GM23248 (cell line): ENCODE measurements at regions not wholly inside any gene's neighbourhood (a gene's known extent, or its start where the extent isn't known, plus 50 kb on each side); places are given as distances from the start of the nearest gene placed in this dataset.

Experiments used
- DNase-seq: peaks from one replicate; pipeline ENCODE4 v3.0.0-alpha.2; 2015
- H2AFZ ChIP-seq: fragments of 200-600 bp; sonication (generic); 2 replicates; pipeline ENCODE4 v1.6.1; 2016; ENCODE audit warnings: antibody characterized with exemption
- H3F3A ChIP-seq: fragments of 200-600 bp; sonication (generic); 2 replicates; pipeline ENCODE4 v1.6.1; 2016; ENCODE audit warnings: mild to moderate bottlenecking, antibody characterized with exemption, mixed run types; ENCODE audit not compliant: insufficient read depth
- H3K27ac ChIP-seq: fragments of 200-600 bp; sonication (generic); 2 replicates; pipeline ENCODE4 v1.5.1; 2016; ENCODE audit warnings: mild to moderate bottlenecking
- H3K27me3 ChIP-seq: fragments of 200-600 bp; sonication (generic); replicated peaks from 2 replicates; pipeline ENCODE4 v1.6.1; 2016; ENCODE audit warnings: mild to moderate bottlenecking; ENCODE audit not compliant: insufficient read depth
- H3K36me3 ChIP-seq: fragments of 200-600 bp; sonication (generic); 2 replicates; pipeline ENCODE4 v1.6.1; 2016; ENCODE audit warnings: low read depth, mild to moderate bottlenecking
- H3K4me1 ChIP-seq: fragments of 200-600 bp; sonication (generic); 2 replicates; pipeline ENCODE4 v1.6.1; 2016; ENCODE audit warnings: mild to moderate bottlenecking; ENCODE audit not compliant: insufficient read depth
- H3K4me2 ChIP-seq: fragments of 200-600 bp; sonication (generic); one replicate; pipeline ENCODE4 v1.6.1; 2016; ENCODE audit warnings: mild to moderate bottlenecking; ENCODE audit not compliant: unreplicated experiment
- H3K4me3 ChIP-seq: fragments of 200-600 bp; sonication (generic); 2 replicates; pipeline ENCODE4 v1.5.1; 2016; ENCODE audit warnings: mild to moderate bottlenecking
- H3K79me2 ChIP-seq: fragments of 200-600 bp; sonication (generic); 2 replicates; pipeline ENCODE4 v1.6.1; 2016; ENCODE audit warnings: mild to moderate bottlenecking; ENCODE audit not compliant: insufficient read depth
- H3K9ac ChIP-seq: fragments of 200-600 bp; sonication (generic); 2 replicates; pipeline ENCODE4 v1.6.1; 2016; ENCODE audit warnings: mild to moderate bottlenecking
- H3K9me2 ChIP-seq: fragments of 200-600 bp; sonication (generic); 2 replicates; pipeline ENCODE4 v1.6.1; 2016; ENCODE audit warnings: mixed run types, mild to moderate bottlenecking, moderate library complexity; ENCODE audit not compliant: insufficient read depth
- H3K9me3 ChIP-seq: fragments of 200-600 bp; sonication (generic); one replicate; pipeline ENCODE4 v1.6.1; 2017; ENCODE audit warnings: low read depth
- H4K20me1 ChIP-seq: fragments of 200-600 bp; sonication (generic); 2 replicates; pipeline ENCODE4 v1.6.0; 2016; ENCODE audit not compliant: insufficient read depth
- EZH2 ChIP-seq: fragments of 200-600 bp; sonication (generic); IDR thresholded peaks from 2 replicates; pipeline ENCODE4 v1.6.1; 2018; ENCODE audit warnings: antibody characterized with exemption, mild to moderate bottlenecking; ENCODE audit not compliant: insufficient read depth, poor library complexity, severe bottlenecking
- EZH2phosphoT487 ChIP-seq: fragments of 200-600 bp; sonication (generic); IDR thresholded peaks from 2 replicates; pipeline ENCODE4 v1.6.1; 2018; ENCODE audit warnings: antibody characterized with exemption, moderate library complexity, mild to moderate bottlenecking, low read depth; ENCODE audit not compliant: insufficient read depth
- WGBS, 2 experiments: methylation state at CpG; one replicate each; pipeline ENCODE4 v1.1.6; 2015 to 2017; ENCODE audit warnings: low lambda C conversion rate in 2 of 2, low coverage in 1 of 2; ENCODE audit errors: missing lambda C conversion rate in 2 of 2; 5-methylcytosine and 5-hydroxymethylcytosine counted together
- in situ Hi-C: fragments of 300-500 bp; cut with MboI; formaldehyde crosslinking; loops from 2 replicates; pipeline ENCODE4 v1.15.0; 2020

DNA sequence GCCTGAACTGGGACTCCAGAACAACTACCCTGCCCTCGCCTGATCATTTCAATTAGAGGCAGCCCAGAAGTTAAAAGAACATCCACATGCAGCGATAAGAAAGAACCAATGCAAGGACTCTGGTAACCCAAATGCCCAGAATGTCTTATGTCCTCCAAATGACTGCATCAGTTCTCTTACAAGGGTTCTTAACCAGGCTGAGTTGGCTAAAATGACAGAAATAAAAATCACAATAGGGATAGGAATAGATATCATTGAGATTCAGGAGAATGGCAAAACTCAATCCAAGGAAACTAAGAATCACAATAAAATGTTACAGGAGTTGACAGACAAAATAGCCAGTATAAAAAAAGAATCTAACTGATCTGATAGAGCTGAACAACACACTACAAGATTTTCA, 80.1 kb upstream of the PTGFR start:
- in situ Hi-C loops = no loop called here
- H3K27ac ChIP-seq = no peak overlapping the region
- H3K4me3 ChIP-seq = no peak overlapping the region
- no peaks in the 10 kb centered on the region for H3K27me3 ChIP-seq
- no peak for TF ChIP-seq EZH2
- TF ChIP-seq EZH2phosphoT487 = no peak
- H2AFZ ChIP-seq = no peak overlapping the region
- H3K9me3 ChIP-seq = peaks cover 3% of the 10 kb centered on the region
- H3F3A ChIP-seq = no peaks in the 10 kb centered on the region
- no peaks in the 10 kb centered on the region for H3K79me2 ChIP-seq
- peaks cover 6% of the 10 kb centered on the region; the same call in 1 of the 2 replicates for H3K4me1 ChIP-seq
- 86 to 89% methylated on average over 2 of the region's 2 CpGs for WGBS, 2 experiments
- H4K20me1 ChIP-seq = no peaks in the 10 kb centered on the region
- no peak for DNase-seq
- no peak overlapping the region for H3K4me2 ChIP-seq
- H3K9ac ChIP-seq = no peak overlapping the region
- H3K36me3 ChIP-seq = no peaks in the 10 kb centered on the region
- H3K9me2 ChIP-seq = no peaks in the 10 kb centered on the region

- peaks cover 6% of the 10 kb centered on the region; the same call in 1 of the 2 replicates for H3K4me1 ChIP-seq
- 58 to 60% methylated on average over 3 of the region's 3 CpGs for WGBS, 2 experiments
- no peak overlapping the region for H2AFZ ChIP-seq
- no peaks in the 10 kb centered on the region for H3F3A ChIP-seq
- DNase-seq = no peak
- no peaks in the 10 kb centered on the region for H3K27me3 ChIP-seq
- in situ Hi-C loops = no loop called here
- H3K9me2 ChIP-seq = no peaks in the 10 kb centered on the region
- H3K79me2 ChIP-seq = no peaks in the 10 kb centered on the region
- no peak overlapping the region for H3K4me3 ChIP-seq
- H3K4me2 ChIP-seq = no peak overlapping the region
- H4K20me1 ChIP-seq = no peaks in the 10 kb centered on the region
- peaks cover 3% of the 10 kb centered on the region for H3K9me3 ChIP-seq
- TF ChIP-seq EZH2phosphoT487 (no peak), EZH2 (no peak)
- no peak overlapping the region for H3K27ac ChIP-seq
- H3K36me3 ChIP-seq = no peaks in the 10 kb centered on the region
- H3K9ac ChIP-seq = no peak overlapping the region
Measured at GRCh38 chr1:78411707-78412106, 79.1 kb upstream of the PTGFR start.

GRCh38 chr1:78415165-78415564, 75.6 kb upstream of the PTGFR start:
- WGBS, 2 experiments = 19 to 26% methylated on average over 1 of the region's 1 CpG
- H3K27ac ChIP-seq = no peak overlapping the region
- DNase-seq = no peak
- no peaks in the 10 kb centered on the region for H4K20me1 ChIP-seq
- in situ Hi-C loops = no loop called here
- no peaks in the 10 kb centered on the region for H3K9me2 ChIP-seq
- H3K9me3 ChIP-seq = peaks cover 3% of the 10 kb centered on the region
- H3K4me3 ChIP-seq = no peak overlapping the region
- no peaks in the 10 kb centered on the region for H3K79me2 ChIP-seq
- peaks cover 12% of the 10 kb centered on the region; the same call in 1 of the 2 replicates for H3F3A ChIP-seq
- H3K4me2 ChIP-seq = no peak overlapping the region
- H2AFZ ChIP-seq = no peak overlapping the region
- peaks cover 10% of the 10 kb centered on the region for H3K4me1 ChIP-seq
- H3K36me3 ChIP-seq = no peaks in the 10 kb centered on the region
- TF ChIP-seq EZH2 = no peak
- no peak for TF ChIP-seq EZH2phosphoT487
- H3K27me3 ChIP-seq = no peaks in the 10 kb centered on the region
- H3K9ac ChIP-seq = no peak overlapping the region

DNA sequence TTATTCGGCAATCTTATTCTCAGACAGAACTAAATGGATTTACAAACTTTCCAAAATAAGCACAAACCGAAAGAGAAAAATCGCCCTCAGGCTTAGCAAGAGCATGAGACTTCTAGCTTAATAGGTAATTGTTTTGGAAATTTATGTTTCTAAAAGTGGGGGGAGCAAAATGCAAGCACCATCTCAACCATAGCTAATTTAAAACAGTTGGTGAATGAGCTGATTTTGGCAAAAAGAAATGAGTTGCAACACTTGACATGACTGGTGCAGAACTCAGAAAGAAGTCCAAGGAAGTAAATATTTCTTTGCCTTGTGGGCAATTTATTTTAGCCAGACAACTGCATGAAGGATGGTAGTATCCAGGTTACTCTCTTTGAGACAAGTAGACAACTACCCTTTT, 71.5 kb upstream of the PTGFR start:
- Histone ChIP-seq H3K36me3 (no peaks in the 10 kb centered on the region), H3K4me2 (peak overlapping the region; percentile 78), H3K27me3 (no peaks in the 10 kb centered on the region), H3F3A (peaks cover 12% of the 10 kb centered on the region; the same call in 1 of the 2 replicates), H2AFZ (peak overlapping the region; percentile 32), H3K79me2 (no peaks in the 10 kb centered on the region), H3K27ac (peak overlapping the region; percentile 17), H3K9me3 (no peaks in the 10 kb centered on the region), H3K9me2 (no peaks in the 10 kb centered on the region), H3K4me1 (peaks cover 10% of the 10 kb centered on the region), H3K9ac (peak overlapping the region; percentile 16), H3K4me3 (peak overlapping the region; percentile 49), H4K20me1 (no peaks in the 10 kb centered on the region)
- DNase-seq = peak; percentile 76
- TF ChIP-seq EZH2 = no peak
- TF ChIP-seq EZH2phosphoT487 = no peak
- in situ Hi-C loops = no loop called here
- WGBS, 2 experiments = 4% methylated on average over 3 of the region's 3 CpGs

DNA sequence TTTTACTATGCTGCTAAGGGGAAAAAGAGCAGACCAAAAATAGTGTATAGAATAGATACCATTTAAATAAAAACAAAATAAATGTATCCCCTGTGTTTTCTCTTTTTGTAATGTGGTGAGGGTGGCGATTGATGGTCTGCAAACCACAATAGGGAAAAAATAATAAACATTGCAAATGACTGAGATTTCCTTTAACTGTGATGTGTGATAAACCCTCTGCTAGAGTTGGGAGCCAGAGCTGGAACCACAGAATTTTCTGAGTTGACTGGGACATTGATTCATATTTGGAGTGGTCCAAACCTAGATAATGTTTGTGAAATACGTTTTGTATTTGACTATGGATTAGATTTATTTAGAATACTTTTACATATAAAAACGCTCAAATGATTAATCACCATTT, 70.6 kb upstream of the PTGFR start:
- in situ Hi-C loops = no loop called here
- Histone ChIP-seq H3K27me3 (no peaks in the 10 kb centered on the region), H3K79me2 (no peaks in the 10 kb centered on the region), H3K9ac (no peak overlapping the region), H2AFZ (no peak overlapping the region), H3K36me3 (no peaks in the 10 kb centered on the region), H3K9me2 (no peaks in the 10 kb centered on the region), H3K27ac (no peak overlapping the region), H3K9me3 (no peaks in the 10 kb centered on the region), H3K4me2 (no peak overlapping the region), H3K4me3 (no peak overlapping the region), H3F3A (peaks cover 12% of the 10 kb centered on the region; the same call in 1 of the 2 replicates), H3K4me1 (peaks cover 10% of the 10 kb centered on the region), H4K20me1 (no peaks in the 10 kb centered on the region)
- TF ChIP-seq EZH2 (no peak), EZH2phosphoT487 (no peak)
- DNase-seq = no peak
- WGBS, 2 experiments = 95 to 97% methylated on average over 3 of the region's 3 CpGs
